Astrocyte of the cerebellum (primary cell): ENCODE measurements at regions not wholly inside any gene's neighbourhood (a gene's known extent, or its start where the extent isn't known, plus 50 kb on each side); places are given as distances from the start of the nearest gene placed in this dataset.

Experiments used
- DNase-seq: peaks from one replicate; pipeline ENCODE4 v3.0.0-alpha.2; 2011; ENCODE audit warnings: low read depth
- H3K4me3 ChIP-seq: 2 replicates; pipeline ENCODE4 v1.5.1; 2011; ENCODE audit warnings: mild to moderate bottlenecking, low read depth, low read length, moderate library complexity
- CTCF ChIP-seq: IDR thresholded peaks from 2 replicates; pipeline ENCODE4 v1.5.1; 2012; ENCODE audit warnings: low read length, low read depth, moderate library complexity, mild to moderate bottlenecking; ENCODE audit errors: missing control alignments
- in situ Hi-C: cut with HindIII; loops from 2 replicates; pipeline ENCODE4 v1.10.0; 2017; ENCODE audit warnings: low sequenced_read_pairs

- no peak for DNase-seq
- TF ChIP-seq CTCF, result no peak
- H3K4me3 ChIP-seq, result no peak overlapping the region
- in situ Hi-C loops, result no loop called here
These were observed 421.2 kb upstream of the FBXO33 start for GRCh38 chr14:39853441-39853840.

DNA sequence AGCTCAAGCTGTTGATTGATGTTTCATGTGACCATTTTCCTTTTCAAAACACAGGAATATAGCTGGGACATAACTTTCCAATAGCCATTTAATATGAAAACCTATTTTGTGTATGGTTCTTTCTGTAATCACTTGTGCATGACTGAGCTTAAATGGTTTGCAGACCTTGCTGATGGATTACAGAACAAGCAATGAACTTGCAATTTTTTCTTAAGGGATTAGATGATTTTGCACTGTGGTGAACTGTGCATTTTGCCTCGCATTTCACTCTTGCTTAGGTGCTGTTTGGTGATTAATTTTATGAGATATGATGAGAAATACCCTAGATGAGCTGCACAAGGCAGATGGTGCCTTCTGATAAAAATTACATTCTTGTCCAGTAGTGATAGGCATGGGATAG, 419.0 kb upstream of the FBXO33 start:
- H3K4me3 ChIP-seq, result no peak overlapping the region
- DNase-seq, result no peak
- in situ Hi-C loops, result no loop called here
- TF ChIP-seq CTCF, result no peak

DNA sequence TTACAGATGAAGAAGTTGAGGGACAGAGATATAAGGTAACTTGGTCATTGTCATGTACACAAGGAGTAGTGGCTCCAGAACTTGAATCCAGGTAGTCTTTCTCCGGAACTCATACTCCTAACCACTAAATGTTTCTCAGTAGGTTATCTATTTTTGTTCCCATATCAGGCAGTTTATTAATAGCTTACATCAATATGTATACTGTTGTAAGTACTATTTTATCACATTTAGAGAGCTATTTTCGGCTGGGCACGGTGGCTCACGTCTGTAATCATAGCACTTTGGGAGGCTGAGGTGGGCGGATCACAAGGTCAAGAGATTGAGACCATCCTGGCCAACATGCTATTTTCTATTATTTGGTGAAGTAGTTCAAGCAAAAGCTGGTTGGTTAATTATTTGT, 415.6 kb upstream of the FBXO33 start:
- TF ChIP-seq CTCF, result no peak
- H3K4me3 ChIP-seq, result no peak overlapping the region
- in situ Hi-C loops, result no loop called here
- no peak for DNase-seq

DNA sequence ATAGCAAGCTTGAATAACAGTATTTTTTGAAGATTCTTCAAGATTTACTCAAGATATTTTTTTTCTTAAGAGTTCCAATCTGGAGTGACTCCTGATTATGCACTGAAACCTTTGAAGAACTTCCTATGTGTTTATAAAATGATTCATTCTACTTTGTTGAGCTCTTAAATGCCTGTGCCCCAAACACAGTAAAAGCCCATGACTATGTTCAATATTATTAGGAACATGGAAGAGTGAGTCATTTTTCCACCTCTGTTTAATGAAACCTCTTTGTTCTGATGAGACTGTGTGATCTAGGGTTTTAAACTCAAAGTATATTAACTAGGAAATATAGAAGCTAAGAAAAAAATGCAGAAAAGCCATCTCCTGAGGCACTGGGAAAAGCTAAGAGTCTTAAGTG, 415.0 kb upstream of the FBXO33 start:
- in situ Hi-C loops, result no loop called here
- TF ChIP-seq CTCF, result no peak
- H3K4me3 ChIP-seq, result no peak overlapping the region
- peak; percentile 5 for DNase-seq

GRCh38 chr14:39843881-39844280, 411.6 kb upstream of the FBXO33 start:
- TF ChIP-seq CTCF, result no peak
- in situ Hi-C loops, result no loop called here
- no peak overlapping the region for H3K4me3 ChIP-seq
- no peak for DNase-seq

- DNase-seq, result peak; percentile 19
- H3K4me3 ChIP-seq, result no peak overlapping the region
- no peak for TF ChIP-seq CTCF
- in situ Hi-C loops, result no loop called here
These were observed 408.9 kb upstream of the FBXO33 start for GRCh38 chr14:39841088-39841487.
